ENCODE measurements at regions not wholly inside any gene's neighbourhood (a gene's known extent, or its start where the extent isn't known, plus 50 kb on each side); places are given as distances from the start of the nearest gene placed in this dataset.

DNA sequence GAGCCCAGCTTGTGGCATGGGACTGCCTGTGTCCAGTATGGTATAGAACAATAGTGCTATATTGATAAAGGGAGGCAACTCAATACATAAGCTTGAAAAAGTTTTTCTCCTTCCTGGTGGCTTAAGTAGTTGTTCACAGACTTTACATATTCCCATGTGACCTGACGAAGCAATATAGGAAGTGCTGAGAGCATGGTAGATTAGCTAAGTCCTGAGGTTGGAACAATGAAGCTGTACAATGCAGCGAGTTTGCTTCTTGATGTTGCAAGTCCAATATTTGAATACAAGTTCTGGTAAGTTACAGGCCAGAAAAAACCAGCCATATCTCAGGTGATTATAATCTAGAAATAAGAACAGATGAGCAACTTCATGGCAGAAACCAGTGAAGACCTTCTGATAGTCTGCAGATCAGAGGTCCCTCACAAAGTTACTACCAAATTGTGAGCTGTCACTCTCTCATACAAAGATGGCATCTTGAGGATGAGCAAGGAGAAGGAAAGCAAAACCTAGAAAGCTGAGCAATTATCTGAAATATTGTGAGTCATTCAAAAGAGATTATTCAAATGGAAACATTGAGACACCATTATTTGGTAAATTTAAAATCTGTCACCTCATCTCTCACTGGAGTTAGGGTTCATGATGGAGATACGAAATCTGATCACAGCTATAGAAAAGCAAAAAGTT is 72.9 kb upstream of the BTG1 start:
- intact Hi-C loops (cut with micrococcal nuclease; ENCODE audit: unreplicated experiment), result no loop called here

GRCh38 chr12:92216092-92216491 is 70.4 kb upstream of the BTG1 start:
- no peak overlapping the region for H3K4me2 ChIP-seq (ENCODE audit: low read length)
- H3K4me1 ChIP-seq (ENCODE audit: insufficient read depth, low read length, poor library complexity, severe bottlenecking), result no peaks in the 10 kb centered on the region
- TF ChIP-seq EZH2phosphoT487 (IDR thresholded peaks at IDR 0.05; ENCODE audit: borderline replicate concordance, low read depth, low read length) (no peak), CTCF (conservative IDR thresholded peaks at IDR 0.05; ENCODE audit: low read length) (no peak)
- no TSS peak for BruUV-seq (replicated peaks)
- POLR2A ChIA-PET, result interaction anchor here (0.7 kb wide), 1 partner anchor 15 kb away, joined by 3 read pairs; no protein-coding TSS in a partner anchor
- no peak overlapping the region for H3K27ac ChIP-seq (ENCODE audit: low read depth, low read length, poor library complexity, severe bottlenecking)
- H2AFZ ChIP-seq (ENCODE audit: low read length), result no peak overlapping the region
- no peaks in the 10 kb centered on the region for H3K9me2 ChIP-seq (ENCODE audit: insufficient read depth, low read length)
- H3K79me2 ChIP-seq (ENCODE audit: insufficient read depth, low read depth, low read length), result no peaks in the 10 kb centered on the region
- H3K36me3 ChIP-seq (ENCODE audit: insufficient read depth, low read length), result no peaks in the 10 kb centered on the region; the same call in 1 of the 2 replicates
- no peak for DNase-seq (ENCODE audit: low spot score)
- CTCF ChIA-PET (ENCODE audit: unreplicated experiment), result no interaction called here
- intact Hi-C loops (cut with micrococcal nuclease; ENCODE audit: unreplicated experiment), result no loop called here
- H3K4me3 ChIP-seq (ENCODE audit: low read depth, low read length, poor library complexity, severe bottlenecking), result no peak overlapping the region
- 0 out of 2 replicates have a peak, but pooled peaks cover 8% of the 10 kb centered on the region for H3K9me3 ChIP-seq (ENCODE audit: low read length)
- no peaks in the 10 kb centered on the region for H4K20me1 ChIP-seq (ENCODE audit: insufficient read depth, low read length)

More for the DNA sequence above, 72.9 kb upstream of the BTG1 start:
- no peak overlapping the region for H3K4me3 ChIP-seq (ENCODE audit: low read depth, low read length, poor library complexity, severe bottlenecking)
- H4K20me1 ChIP-seq (ENCODE audit: insufficient read depth, low read length), result no peaks in the 10 kb centered on the region
- no peak overlapping the region for H3K4me2 ChIP-seq (ENCODE audit: low read length)
- H2AFZ ChIP-seq (ENCODE audit: low read length), result peak overlapping the region; percentile 30; the same call in 1 of the 2 replicates
- H3K36me3 ChIP-seq (ENCODE audit: insufficient read depth, low read length), result no peaks in the 10 kb centered on the region
- H3K9me2 ChIP-seq (ENCODE audit: insufficient read depth, low read length), result no peaks in the 10 kb centered on the region
- no TSS peak for BruUV-seq (replicated peaks)
- no peak for DNase-seq (ENCODE audit: low spot score)
- H3K27ac ChIP-seq (ENCODE audit: low read depth, low read length, poor library complexity, severe bottlenecking), result no peak overlapping the region
- POLR2A ChIA-PET, result interaction anchor here (0.6 to 1.0 kb wide), 4 partner anchors 10 to 247 kb away, joined by 3 read pairs; no protein-coding TSS in a partner anchor
- TF ChIP-seq EZH2phosphoT487 (IDR thresholded peaks at IDR 0.05; ENCODE audit: borderline replicate concordance, low read depth, low read length) (no peak), CTCF (conservative IDR thresholded peaks at IDR 0.05; ENCODE audit: low read length) (no peak)
- no peaks in the 10 kb centered on the region for H3K4me1 ChIP-seq (ENCODE audit: insufficient read depth, low read length, poor library complexity, severe bottlenecking)
- H3K79me2 ChIP-seq (ENCODE audit: insufficient read depth, low read depth, low read length), result no peaks in the 10 kb centered on the region
- H3K9me3 ChIP-seq (ENCODE audit: low read length), result no peaks in the 10 kb centered on the region
- CTCF ChIA-PET (ENCODE audit: unreplicated experiment), result no interaction called here

GRCh38 chr12:92215358-92215757 is 69.7 kb upstream of the BTG1 start:
- ChIA-PET POLR2A (no interaction called here), CTCF (ENCODE audit: unreplicated experiment) (no interaction called here)
- intact Hi-C loops (cut with micrococcal nuclease; ENCODE audit: unreplicated experiment), result no loop called here

More at GRCh38 chr12:92215358-92215757, 69.7 kb upstream of the BTG1 start:
- no peaks in the 10 kb centered on the region; the same call in 1 of the 2 replicates for H3K36me3 ChIP-seq (ENCODE audit: insufficient read depth, low read length)
- no peaks in the 10 kb centered on the region for H3K79me2 ChIP-seq (ENCODE audit: insufficient read depth, low read depth, low read length)
- no peaks in the 10 kb centered on the region for H3K9me2 ChIP-seq (ENCODE audit: insufficient read depth, low read length)
- H2AFZ ChIP-seq (ENCODE audit: low read length), result no peak overlapping the region
- H3K27ac ChIP-seq (ENCODE audit: low read depth, low read length, poor library complexity, severe bottlenecking), result no peak overlapping the region
- H3K4me2 ChIP-seq (ENCODE audit: low read length), result no peak overlapping the region
- no peak for DNase-seq (ENCODE audit: low spot score)
- H4K20me1 ChIP-seq (ENCODE audit: insufficient read depth, low read length), result no peaks in the 10 kb centered on the region
- 0 out of 2 replicates have a peak, but pooled peaks cover 13% of the 10 kb centered on the region for H3K9me3 ChIP-seq (ENCODE audit: low read length)
- no peak for TF ChIP-seq CTCF (conservative IDR thresholded peaks at IDR 0.05; ENCODE audit: low read length)
- no peak for TF ChIP-seq EZH2phosphoT487 (IDR thresholded peaks at IDR 0.05; ENCODE audit: borderline replicate concordance, low read depth, low read length)
- H3K4me3 ChIP-seq (ENCODE audit: low read depth, low read length, poor library complexity, severe bottlenecking), result no peak overlapping the region
- H3K4me1 ChIP-seq (ENCODE audit: insufficient read depth, low read length, poor library complexity, severe bottlenecking), result peaks cover 4% of the 10 kb centered on the region
- BruUV-seq (replicated peaks), result no TSS peak

Data from OCI-LY7 (cell line).